A673 (cell line): ENCODE measurements at regions not wholly inside any gene's neighbourhood (a gene's known extent, or its start where the extent isn't known, plus 50 kb on each side); places are given as distances from the start of the nearest gene placed in this dataset.
A peak's percentile ranks its signal among the peaks of the same experiment; 100 is the strongest.

Experiments used
- EZH2 ChIP-seq: fragments of 200-600 bp; sonication (generic); IDR thresholded peaks from 2 replicates; pipeline ENCODE4 v1.6.1; 2017; ENCODE audit warnings: borderline replicate concordance, low read depth, mild to moderate bottlenecking, mixed read lengths, antibody characterized with exemption, low read length; ENCODE audit not compliant: poor library complexity, severe bottlenecking
- TF ChIP-seq, protein P1 (sequence below): fragments of 300-800, 200-600 bp; sonication (generic); conservative IDR thresholded peaks from 2 replicates; pipeline ENCODE4 v1.5.1; 2017; ENCODE audit warnings: low read depth, mild to moderate bottlenecking, antibody characterized with exemption, low read length, moderate library complexity, mixed read lengths

DNA sequence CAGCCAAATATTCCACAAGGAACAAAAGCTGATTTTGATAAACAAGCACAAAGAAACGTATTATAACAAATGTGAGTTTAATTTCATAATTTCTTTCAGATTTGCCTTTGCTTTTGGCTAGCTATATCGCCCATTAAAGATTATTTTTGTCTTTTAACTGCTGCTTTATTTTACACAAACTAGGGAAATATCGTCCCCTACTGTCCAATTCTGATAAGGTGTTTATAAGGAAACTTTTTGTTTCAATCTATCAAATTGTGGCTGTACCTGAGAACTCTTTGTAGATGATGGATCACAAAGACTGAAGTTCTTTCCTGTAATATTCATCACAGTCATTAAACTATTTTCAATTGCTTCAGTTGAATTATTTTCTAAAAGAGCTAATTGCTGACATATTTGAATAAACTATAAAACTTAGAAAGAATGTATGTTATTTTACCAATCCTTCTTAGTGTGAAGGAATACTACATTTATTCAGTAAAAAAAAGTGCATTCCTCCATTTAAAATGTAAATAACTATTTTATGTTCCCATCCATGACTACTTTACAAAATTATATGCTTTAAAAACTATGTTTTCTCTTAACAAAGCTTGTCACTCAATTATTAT, 431.3 kb upstream of the ITGA1 start:
- TF ChIP-seq, protein P1, sequence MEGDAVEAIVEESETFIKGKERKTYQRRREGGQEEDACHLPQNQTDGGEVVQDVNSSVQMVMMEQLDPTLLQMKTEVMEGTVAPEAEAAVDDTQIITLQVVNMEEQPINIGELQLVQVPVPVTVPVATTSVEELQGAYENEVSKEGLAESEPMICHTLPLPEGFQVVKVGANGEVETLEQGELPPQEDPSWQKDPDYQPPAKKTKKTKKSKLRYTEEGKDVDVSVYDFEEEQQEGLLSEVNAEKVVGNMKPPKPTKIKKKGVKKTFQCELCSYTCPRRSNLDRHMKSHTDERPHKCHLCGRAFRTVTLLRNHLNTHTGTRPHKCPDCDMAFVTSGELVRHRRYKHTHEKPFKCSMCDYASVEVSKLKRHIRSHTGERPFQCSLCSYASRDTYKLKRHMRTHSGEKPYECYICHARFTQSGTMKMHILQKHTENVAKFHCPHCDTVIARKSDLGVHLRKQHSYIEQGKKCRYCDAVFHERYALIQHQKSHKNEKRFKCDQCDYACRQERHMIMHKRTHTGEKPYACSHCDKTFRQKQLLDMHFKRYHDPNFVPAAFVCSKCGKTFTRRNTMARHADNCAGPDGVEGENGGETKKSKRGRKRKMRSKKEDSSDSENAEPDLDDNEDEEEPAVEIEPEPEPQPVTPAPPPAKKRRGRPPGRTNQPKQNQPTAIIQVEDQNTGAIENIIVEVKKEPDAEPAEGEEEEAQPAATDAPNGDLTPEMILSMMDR, result peak; percentile 85
- no peak for TF ChIP-seq EZH2
